GM21528 (cell line): ENCODE measurements at regions not wholly inside any gene's neighbourhood (a gene's known extent, or its start where the extent isn't known, plus 50 kb on each side); places are given as distances from the start of the nearest gene placed in this dataset.

ENCODE experiments used
- ATAC-seq: cut with Tn5 transposase; IDR thresholded peaks from one replicate; pipeline ENCODE4 v1.9.1; 2021; ENCODE audit warnings: mild to moderate bottlenecking, moderate library complexity; ENCODE audit not compliant: unreplicated experiment, low FRiP score

DNA sequence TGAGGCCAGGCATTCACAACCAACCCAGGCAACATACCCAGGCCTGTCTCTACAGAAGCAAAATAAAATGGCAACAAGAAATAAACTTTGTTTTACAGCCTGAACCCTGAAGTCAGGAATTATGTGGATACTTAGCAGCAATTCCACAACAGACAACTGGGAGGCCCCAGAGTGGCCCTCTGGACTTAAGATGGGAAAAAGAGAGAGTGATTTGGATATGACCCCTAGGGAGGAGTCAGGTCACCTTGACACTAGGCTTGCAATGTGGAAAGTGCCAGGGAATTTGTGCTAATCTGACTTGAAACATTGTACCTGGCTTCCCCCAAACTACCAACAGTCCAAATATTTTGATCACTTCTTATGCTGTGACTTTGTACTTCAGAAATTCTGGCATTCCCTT, 193.1 kb downstream of the PARM1 start:
- ATAC-seq = no peak

DNA sequence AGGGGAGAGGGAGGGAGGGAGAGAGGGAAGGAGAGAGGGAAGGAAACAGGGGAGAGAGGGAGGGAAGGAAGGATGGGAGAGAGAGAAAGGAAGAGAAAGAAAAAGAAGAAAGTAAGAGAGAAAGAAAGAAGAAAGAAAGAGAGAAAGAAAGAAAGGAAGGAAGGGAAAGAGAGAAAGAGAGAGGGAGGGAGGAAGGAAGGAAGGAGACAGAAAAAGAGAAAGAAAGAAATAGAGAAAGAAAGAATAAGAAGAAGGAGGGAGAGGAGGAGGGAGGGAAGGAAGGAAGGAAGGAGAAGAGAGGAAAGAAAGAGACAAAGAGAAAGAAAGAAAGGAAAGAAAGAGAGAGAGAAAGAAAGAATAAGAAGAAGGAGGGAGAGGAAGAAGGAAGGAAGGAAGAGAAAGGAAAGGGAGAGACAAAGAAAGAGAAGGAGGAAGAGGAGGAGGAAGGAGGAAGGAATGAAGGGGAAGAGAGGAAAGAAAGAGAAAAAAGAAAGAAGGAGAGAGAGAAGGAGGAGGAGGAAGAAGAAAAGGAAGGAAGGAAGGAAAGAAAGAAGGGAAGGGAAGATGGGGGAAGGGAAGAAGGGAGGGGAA, 189.6 kb downstream of the PARM1 start:
- ATAC-seq = no peak

DNA sequence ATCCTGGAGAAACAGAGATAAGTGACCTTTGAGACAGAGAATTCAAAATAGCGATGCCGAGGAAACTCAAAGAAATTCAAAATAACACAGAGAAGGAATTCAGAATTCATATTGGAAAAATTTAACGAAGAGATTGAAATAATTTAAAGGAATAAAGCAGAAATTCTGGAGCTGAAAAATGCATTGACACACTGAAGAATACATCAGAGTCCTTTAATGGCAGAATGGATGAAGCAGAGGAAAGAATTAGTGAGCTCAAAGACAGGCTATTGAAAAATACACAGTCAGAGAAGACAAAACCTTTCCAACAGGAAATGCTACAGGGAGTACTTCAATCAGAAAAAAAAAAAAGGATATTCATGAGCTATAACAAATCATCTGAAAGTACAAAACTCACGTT, 185.8 kb downstream of the PARM1 start:
- no peak for ATAC-seq

DNA sequence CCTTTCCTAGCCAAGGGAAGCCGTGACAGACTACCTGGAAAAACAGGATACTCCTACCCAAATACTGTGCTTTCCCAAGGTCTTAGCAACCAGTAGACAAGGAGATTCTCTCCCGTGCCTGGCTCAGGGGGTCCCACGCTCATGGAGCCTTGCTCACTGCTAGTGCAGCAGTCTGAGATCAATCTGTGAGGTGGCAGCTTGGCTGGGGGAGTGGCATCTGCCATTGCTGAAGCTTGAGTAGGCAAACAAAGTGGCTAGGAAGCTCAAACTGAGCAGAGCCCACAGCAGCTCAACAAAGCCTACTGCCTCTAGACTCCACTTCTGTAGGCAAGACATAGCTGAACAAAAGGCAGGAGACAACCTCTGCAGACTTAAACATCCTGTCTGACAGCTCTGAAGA, 177.1 kb downstream of the PARM1 start:
- no peak for ATAC-seq

DNA sequence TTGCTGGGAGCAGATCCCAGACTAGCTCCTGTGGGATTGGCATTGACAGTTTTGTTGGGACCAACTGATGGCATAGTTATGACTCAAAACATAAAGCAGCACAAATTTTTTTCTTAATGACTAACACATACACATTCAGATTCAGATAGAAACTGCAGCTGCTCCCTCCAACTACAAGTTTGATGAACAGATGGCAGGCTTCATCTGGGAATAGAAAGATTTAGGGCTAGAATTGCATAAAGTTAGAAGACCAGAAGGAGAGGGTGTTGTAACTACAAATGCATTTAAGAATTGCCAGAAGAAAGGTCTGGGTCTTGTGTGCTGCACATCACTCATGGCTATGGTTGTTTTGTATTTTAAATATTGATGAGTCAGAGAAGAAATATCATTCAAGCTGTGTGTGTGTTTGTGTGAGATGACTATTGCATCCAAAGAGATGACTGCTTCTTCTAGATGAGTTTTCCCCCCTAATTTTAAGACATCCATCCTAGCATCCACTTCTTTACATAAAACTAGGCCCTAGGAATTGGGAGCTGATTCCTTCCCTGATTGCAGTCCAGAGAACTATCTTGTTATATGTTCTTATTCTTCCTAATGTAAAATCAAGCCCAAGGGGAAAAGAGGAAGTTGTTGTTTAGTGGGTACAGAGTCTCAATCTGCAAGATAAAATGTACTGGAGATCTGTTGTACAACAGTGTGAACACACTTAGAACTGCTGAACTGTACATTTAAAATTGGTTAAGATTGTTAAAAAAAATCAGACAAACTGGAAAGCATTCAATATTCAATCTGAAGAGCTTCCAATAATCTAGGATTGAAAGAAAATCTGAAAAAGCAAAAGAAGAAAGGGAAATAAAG, 175.1 kb downstream of the PARM1 start:
- no peak for ATAC-seq

DNA sequence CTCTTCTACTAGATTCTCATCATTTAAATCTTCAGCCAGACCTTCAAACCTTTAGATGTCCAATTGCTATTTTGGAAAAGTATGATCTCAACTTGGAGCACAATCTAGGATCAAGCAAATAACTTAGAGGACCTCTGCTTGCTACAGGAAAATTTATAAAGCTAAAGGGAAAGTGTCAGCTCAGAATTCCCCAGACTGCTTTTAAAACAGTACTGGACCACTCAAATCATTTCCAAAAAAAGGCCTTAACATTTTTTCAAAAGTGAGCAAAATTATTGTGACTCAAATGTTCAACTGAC, 169.8 kb downstream of the PARM1 start:
- no peak for ATAC-seq

DNA sequence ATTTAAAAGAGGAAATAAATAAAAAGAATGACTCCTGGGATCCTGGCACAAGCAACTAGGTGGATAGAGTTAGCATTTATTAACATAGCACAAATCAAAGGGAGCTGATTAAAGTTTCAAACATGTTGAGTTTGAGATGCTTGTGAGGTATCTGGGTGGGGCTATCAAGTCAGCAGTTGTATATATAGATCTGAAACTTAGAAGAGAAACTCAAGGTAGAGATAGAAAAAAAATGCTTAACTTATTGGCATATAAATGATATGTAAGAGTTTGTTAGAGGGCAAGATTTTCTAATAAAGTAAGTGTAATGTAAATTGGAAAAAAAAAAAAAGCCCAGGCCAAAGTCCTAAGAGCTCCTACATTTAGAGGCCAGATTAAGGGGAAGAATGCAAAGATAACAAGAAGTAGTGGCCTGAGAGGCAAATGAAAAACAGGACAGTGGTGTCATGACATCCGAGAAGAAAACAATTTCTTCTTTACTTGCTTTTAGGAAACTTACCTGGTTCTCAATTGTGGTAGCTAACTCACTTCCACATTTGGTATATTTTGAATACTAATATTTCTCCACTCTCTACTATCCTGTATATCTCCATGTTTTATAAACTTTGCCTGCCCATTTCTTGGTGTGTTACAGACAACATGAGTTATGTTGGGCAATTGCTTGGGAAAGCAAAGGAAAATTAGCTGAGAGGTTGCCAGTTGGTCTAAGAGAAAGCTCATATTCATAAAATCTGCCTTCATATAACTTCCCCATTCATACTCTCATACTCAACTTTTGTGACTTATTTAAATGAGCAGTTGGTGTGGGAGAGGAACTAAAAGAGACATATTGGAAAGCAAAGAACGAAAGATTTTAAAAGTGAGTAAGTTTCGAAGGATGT, 169.2 kb downstream of the PARM1 start:
- ATAC-seq = peak; percentile 63
